ENCODE measurements at regions not wholly inside any gene's neighbourhood (a gene's known extent, or its start where the extent isn't known, plus 50 kb on each side); places are given as distances from the start of the nearest gene placed in this dataset.

GRCh38 chr10:44192435-44192834 is 192.5 kb downstream of the CXCL12 start (continued):
- no peak for TF ChIP-seq CBX8 (IDR thresholded peaks at IDR 0.05; ENCODE audit: borderline replicate concordance, low read depth, low read length)
- no peak for TF ChIP-seq CHD7 (IDR thresholded peaks at IDR 0.05; ENCODE audit: insufficient replicate concordance, low read length)
- TF ChIP-seq, protein P1, sequence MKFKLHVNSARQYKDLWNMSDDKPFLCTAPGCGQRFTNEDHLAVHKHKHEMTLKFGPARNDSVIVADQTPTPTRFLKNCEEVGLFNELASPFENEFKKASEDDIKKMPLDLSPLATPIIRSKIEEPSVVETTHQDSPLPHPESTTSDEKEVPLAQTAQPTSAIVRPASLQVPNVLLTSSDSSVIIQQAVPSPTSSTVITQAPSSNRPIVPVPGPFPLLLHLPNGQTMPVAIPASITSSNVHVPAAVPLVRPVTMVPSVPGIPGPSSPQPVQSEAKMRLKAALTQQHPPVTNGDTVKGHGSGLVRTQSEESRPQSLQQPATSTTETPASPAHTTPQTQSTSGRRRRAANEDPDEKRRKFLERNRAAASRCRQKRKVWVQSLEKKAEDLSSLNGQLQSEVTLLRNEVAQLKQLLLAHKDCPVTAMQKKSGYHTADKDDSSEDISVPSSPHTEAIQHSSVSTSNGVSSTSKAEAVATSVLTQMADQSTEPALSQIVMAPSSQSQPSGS (IDR thresholded peaks at IDR 0.05; ENCODE audit: low read length), result no peak
- no peak for TF ChIP-seq SAP30 (IDR thresholded peaks at IDR 0.05; ENCODE audit: insufficient read depth, insufficient replicate concordance, low read length)

Data from H1 (cell line).